DMS153 (cell line): ENCODE measurements at regions not wholly inside any gene's neighbourhood (a gene's known extent, or its start where the extent isn't known, plus 50 kb on each side); places are given as distances from the start of the nearest gene placed in this dataset.

Source experiments
- DNase-seq: peaks from one replicate; lab custom pipeline; 2025; lab: John Stamatoyannopoulos, UW

DNA sequence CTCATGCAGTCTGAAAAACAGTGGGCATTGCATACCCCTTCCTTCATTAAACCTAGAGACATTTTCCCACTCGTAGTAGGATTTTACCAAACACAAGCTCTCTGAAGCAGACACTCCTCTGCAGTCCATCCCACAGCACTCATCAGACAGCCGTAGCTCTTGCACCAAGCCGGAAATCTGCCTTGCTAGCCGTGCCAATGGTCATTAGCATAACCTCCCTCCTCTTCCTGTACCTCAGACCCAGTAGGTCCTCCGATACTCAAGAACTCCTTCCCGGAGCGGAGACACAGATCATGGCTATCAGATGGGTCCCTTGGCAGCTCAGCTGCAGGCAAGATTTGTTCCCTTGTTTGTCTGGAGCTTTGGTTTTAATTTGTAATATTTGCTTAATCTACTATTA lies 483.1 kb upstream of the PSMD7 start:
- DNase-seq: no peak

DNA sequence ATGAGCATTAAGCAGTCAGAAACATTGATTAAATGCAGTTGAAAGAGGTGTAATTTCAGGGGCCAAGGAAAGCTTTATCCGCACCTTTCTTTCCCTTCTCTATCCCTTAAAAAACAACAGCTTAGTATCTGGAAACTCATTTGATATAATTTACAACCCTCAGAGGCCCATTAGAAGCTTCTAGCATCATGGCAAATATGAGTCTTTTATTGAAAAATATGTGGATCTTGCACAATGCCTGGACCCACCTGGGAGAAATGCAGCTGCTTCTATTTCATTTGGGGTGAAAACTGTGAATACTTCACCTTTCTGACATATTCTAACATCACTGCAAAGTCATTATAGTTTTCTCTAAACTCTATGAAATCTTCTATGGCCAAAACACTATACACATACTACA lies 492.2 kb upstream of the PSMD7 start:
- DNase-seq: no peak

DNA sequence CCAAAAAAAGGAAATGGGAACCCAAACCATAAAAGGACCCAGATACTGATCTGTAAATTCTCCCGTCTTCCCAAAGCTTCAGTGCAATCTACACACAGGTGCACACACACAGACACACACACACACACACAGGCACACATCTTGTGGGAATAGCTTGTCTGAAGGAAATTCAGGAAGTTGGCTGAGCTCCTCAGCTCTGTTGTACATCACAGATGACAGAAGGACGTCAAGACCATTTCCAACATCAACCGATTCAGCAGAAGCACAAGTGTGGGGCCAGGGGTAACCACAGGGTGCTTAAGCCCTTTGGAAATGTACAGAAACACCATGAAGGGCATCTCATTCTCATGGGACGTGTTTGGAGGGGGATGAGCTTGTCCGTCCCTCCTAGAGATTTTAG lies 498.1 kb upstream of the PSMD7 start:
- no peak for DNase-seq

DNA sequence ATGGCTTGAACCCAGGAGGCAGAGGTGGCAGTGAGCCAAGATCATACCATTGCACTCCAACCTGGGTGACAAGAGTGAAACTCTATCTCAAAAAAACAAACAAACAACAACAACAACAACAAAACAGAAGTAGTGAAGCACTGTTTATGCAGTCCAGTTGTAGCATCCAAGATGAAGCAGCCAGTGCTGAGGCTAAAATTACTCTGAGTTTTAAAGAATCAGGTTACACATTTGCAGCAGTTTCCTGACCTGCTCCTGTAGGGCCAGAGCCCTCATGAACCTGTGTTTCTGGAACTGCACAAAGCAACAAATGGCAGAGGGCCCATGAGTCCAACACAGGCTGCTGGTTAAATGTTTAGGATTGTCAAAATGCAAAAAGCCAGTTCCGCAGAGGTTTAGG lies 499.5 kb upstream of the PSMD7 start:
- DNase-seq: no peak

DNA sequence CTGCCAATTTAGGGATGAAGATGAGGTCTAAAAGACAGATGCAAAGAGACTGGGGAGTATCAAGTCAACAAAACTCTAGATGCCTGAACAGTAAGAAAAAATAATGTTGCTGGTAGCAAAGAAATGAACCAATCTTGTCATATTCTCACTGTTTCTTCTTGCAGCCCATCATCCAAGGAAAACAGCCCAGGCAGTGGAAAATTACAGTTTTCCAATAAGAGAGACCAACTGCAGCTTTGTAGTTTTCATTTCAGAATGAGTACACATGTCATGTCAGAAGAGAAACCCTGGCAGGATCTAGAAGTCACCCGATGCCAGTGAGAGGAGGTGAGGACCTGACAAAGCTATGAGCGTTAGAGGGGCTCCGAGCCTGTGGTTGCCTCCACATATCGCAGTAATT lies 500.4 kb upstream of the PSMD7 start:
- DNase-seq: no peak

GRCh38 chr16:73794994-73795393 lies 501.6 kb upstream of the PSMD7 start:
- no peak for DNase-seq

DNA sequence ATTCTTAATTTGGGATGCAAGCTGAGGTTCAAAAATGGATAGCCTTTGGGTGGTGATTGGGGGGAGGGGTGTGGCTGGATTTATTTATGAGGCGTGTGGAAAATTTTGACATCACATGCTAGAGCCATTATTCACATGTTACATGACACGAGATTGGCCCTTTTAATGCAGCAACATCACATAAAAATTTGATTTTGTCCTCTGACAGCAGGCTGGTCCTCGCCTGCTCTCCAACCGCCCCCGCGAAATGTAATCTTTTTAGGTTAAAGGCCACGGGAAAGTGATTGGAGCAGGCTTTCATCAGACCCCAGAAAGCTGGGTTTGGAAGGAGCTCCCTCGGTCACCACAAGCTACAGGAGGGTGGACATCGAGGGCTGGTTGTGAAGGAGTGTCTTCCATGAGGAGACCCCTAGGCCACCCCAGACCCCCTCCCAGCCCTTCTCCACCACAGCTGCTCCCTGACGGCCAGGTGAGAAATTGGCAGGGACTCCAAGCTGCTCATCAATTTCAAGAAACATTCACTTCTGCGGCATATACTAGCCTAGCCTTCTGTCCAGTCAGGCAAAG lies 502.7 kb upstream of the PSMD7 start:
- DNase-seq: no peak

GRCh38 chr16:73793260-73793659 lies 503.4 kb upstream of the PSMD7 start:
- no peak for DNase-seq

DNA sequence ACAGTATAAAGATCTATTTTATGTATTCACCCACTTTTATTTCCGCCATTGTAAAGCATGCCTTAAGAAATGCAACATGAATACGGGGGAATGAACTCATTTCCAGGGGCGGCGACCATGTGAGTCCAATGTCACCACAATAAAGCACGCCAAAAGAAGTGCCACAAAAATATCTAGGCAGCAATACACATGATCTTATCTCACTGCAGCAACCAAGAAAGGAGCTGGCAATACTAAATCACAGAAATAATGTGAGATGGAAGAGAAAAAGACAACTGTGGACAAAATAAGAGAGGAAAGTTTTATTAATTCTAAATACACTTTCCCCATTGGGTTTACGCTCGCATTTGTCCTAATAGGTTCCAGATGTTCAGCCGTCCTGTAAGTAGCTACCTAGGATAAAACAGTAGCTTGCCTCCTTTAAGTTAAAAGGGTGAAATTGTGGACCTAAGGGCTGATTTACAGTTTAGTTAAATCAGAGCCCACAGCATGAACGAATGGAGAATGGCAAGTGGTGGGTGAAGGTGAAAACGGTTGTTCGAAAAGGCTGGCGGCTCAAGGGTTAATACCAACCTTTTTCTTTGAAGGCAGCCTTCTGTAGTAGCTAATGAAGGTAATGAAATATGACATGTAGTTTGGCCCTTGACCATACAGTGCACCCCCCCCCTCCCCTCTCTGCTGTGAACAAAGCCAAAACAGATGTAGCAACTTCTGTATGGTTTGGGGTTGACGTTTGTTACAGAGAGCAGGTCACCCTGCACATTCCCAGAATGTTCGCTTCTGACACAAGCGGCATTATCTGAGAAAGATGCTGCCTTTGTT lies 504.2 kb upstream of the PSMD7 start:
- DNase-seq: no peak

GRCh38 chr16:73781297-73781696 lies 515.3 kb upstream of the PSMD7 start:
- DNase-seq: no peak

DNA sequence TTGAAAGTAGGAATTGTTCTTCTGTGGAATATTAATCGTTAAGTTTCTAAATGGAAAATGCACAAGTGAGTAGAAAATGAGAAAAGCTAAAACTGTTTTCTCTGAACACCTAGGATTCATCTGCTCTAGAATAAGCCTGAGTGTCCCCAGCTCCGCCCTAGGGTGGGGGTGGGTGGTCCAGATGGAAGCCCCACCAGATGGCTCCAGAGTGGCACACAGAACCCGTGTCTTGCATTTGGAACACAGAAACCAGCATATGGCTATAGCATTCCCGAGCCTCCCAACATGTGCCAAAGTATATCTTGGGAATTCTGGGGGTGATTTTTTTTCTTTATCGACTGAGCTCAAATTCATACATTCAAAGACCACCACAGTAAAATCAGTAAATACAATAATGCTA lies 517.7 kb upstream of the PSMD7 start:
- no peak for DNase-seq

GRCh38 chr16:73775841-73776388 lies 520.7 kb upstream of the PSMD7 start:
- DNase-seq: no peak

- DNase-seq: no peak
Observed at GRCh38 chr16:73771196-73772064, 525.2 kb upstream of the PSMD7 start.

DNA sequence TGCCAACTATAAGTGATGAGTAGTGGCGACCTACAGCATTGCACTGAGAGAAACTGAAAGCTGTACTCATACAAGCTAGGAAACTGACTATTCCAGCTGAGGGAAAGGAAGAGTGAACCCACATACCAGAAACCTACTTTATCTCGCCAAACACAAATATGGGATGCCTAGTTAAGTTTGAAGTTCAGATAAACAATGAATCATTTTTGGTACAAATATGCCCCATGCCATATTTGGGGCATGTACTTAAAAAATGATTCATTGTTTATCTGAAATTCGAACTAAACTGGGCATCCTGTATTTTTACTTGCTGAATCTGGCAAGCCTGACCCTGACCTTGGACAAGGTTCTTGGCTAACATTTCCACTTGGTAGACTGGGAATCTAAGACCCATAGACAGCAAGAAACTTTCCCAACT lies 527.8 kb upstream of the PSMD7 start:
- DNase-seq: no peak

DNA sequence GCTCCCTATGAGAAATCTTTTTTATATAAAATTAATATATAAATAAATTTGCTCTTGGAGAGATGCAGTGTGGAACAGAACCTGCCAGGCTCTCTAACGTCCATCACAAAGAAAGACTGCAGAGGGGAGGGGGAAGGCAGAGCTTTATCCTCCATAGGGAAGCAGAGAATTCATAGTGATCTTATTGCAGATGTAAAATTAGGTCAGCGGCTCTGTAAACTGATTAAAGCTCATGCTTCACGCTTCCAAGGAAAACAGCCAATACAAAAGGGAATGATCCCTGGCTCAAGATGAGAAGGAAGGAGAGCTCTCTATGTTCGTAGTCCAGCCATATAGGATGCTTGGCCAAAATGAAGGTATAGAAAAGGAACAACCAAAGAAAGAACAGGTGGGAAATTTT lies 532.3 kb upstream of the PSMD7 start:
- DNase-seq: no peak

- no peak for DNase-seq
Observed at GRCh38 chr16:73756289-73757178, 540.1 kb upstream of the PSMD7 start.

GRCh38 chr16:73753931-73754330 lies 542.7 kb upstream of the PSMD7 start:
- DNase-seq: no peak

DNA sequence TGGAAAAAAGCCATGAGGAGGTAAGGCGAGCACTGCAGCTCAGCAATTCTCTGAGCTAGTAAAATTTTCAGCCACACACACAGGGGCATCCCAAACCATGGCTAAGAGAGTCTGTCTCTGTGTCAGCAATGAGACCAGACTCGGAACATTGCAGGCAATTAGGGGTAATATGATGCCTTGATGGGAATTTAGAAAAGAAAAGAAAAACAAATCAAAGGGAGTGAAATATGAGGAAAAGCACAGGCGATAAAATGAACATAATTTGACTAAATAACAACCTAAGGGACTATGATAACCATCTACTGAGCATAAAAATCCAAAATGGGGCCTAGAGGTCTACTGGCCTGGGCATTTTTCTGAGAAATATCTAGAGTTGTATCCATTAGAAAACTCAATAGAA lies 546.0 kb upstream of the PSMD7 start:
- no peak for DNase-seq

DNA sequence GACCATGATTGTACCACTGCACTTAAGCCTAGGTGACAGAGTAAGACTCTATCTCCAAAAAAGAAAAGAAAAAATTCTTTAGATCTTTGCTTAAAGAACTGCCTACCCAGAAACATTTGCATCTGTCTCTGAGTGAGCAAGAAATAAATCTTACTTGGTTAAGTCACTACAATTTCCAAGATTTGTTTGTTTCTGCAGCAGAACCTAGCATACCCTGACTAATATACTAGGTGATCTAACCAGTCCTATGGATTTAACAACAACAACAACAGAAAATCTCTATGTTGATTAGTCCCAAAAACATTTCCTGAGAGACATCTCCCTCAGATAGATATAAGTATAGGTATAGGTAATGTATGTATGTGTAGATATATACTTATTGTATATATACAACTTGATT lies 549.3 kb upstream of the PSMD7 start:
- no peak for DNase-seq

GRCh38 chr16:73746554-73746953 lies 550.1 kb upstream of the PSMD7 start:
- DNase-seq: no peak

GRCh38 chr16:73743665-73744496 lies 552.7 kb upstream of the PSMD7 start:
- no peak for DNase-seq
